GM21515 (cell line): ENCODE measurements at regions not wholly inside any gene's neighbourhood (a gene's known extent, or its start where the extent isn't known, plus 50 kb on each side); places are given as distances from the start of the nearest gene placed in this dataset.

Source experiments
- ATAC-seq: cut with Tn5 transposase; IDR thresholded peaks from one replicate; pipeline ENCODE4 v1.9.1; 2021; ENCODE audit not compliant: unreplicated experiment

- no peak for ATAC-seq
Observed at GRCh38 chr6:15058200-15059061, 187.4 kb upstream of the JARID2 start.

- ATAC-seq, result no peak
Observed at GRCh38 chr6:15061180-15061641, 184.7 kb upstream of the JARID2 start.

- ATAC-seq, result no peak
Observed at GRCh38 chr6:15061908-15062515, 183.9 kb upstream of the JARID2 start.

GRCh38 chr6:15062516-15063252 lies 183.2 kb upstream of the JARID2 start:
- no peak for ATAC-seq

GRCh38 chr6:15063253-15063853 lies 182.5 kb upstream of the JARID2 start:
- no peak for ATAC-seq

GRCh38 chr6:15065261-15065989 lies 180.4 kb upstream of the JARID2 start:
- no peak for ATAC-seq

GRCh38 chr6:15066089-15066758 lies 179.6 kb upstream of the JARID2 start:
- ATAC-seq, result no peak

GRCh38 chr6:15073344-15073789 lies 172.5 kb upstream of the JARID2 start:
- no peak for ATAC-seq

GRCh38 chr6:15073883-15074465 lies 171.9 kb upstream of the JARID2 start:
- ATAC-seq, result no peak

- ATAC-seq, result no peak
Observed at GRCh38 chr6:15074806-15075205, 171.1 kb upstream of the JARID2 start.

GRCh38 chr6:15076565-15076964 lies 169.3 kb upstream of the JARID2 start:
- no peak for ATAC-seq

- ATAC-seq, result no peak
Observed at GRCh38 chr6:15077006-15077405, 168.9 kb upstream of the JARID2 start.

- ATAC-seq, result no peak
Observed at GRCh38 chr6:15077961-15078360, 167.9 kb upstream of the JARID2 start.

- ATAC-seq, result no peak
Observed at GRCh38 chr6:15079288-15079817, 166.5 kb upstream of the JARID2 start.

GRCh38 chr6:15080895-15081294 lies 165.0 kb upstream of the JARID2 start:
- ATAC-seq, result no peak

GRCh38 chr6:15081447-15081846 lies 164.4 kb upstream of the JARID2 start:
- ATAC-seq, result no peak

- ATAC-seq, result no peak
Observed at GRCh38 chr6:15082708-15083107, 163.2 kb upstream of the JARID2 start.

GRCh38 chr6:15086348-15087158 lies 159.3 kb upstream of the JARID2 start:
- ATAC-seq, result no peak

GRCh38 chr6:15087186-15087589 lies 158.7 kb upstream of the JARID2 start:
- ATAC-seq, result no peak
